Panc1 (cell line): ENCODE measurements at regions not wholly inside any gene's neighbourhood (a gene's known extent, or its start where the extent isn't known, plus 50 kb on each side); places are given as distances from the start of the nearest gene placed in this dataset.

Source experiments
- ATAC-seq: fragments of 200-7000 bp; cut with Tn5 transposase; 2 replicates; pipeline ENCODE4 v1.9.1; 2020; ENCODE audit warnings: mild to moderate bottlenecking, moderate library complexity
- BruUV-seq: library from RNA; stranded (reverse); fragments of 400-500 nt; replicated peaks from 2 replicates; lab custom pipeline; 2021; lab: Mats Ljungman, UMichigan
- CTCF ChIA-PET: fragments of 300-600 bp; sonication (Branson Sonifier 250); formaldehyde crosslinking; loops from one replicate; lab custom pipeline; 2022; ENCODE audit warnings: antibody characterized with exemption; lab: Charles Lee
- POLR2A ChIA-PET: fragments of 300-600 bp; sonication (Branson Sonifier 250); formaldehyde crosslinking; loops from one replicate; lab custom pipeline; 2022; ENCODE audit warnings: antibody characterized with exemption; lab: Charles Lee
- DNase-seq: peaks from one replicate; pipeline ENCODE4 v3.0.0-alpha.2; 2010; ENCODE audit warnings: low read depth, low spot score
- H3K27ac ChIP-seq: 2 replicates; pipeline ENCODE4 v1.5.1; 2011; ENCODE audit warnings: mild to moderate bottlenecking, low read length, inconsistent platforms
- H3K27me3 ChIP-seq: fragments of 200-500 bp; sonication (Bioruptor generic); 2 replicates; pipeline ENCODE4 v1.6.0; 2014; ENCODE audit warnings: low read length, inconsistent platforms; ENCODE audit not compliant: control insufficient read depth, insufficient read depth
- H3K36me3 ChIP-seq: fragments of 200-500 bp; sonication (Bioruptor generic); 2 replicates; pipeline ENCODE4 v1.5.1; 2014; ENCODE audit warnings: inconsistent platforms, mild to moderate bottlenecking, low read length, moderate library complexity; ENCODE audit not compliant: control insufficient read depth, insufficient read depth
- H3K4me1 ChIP-seq: 2 replicates; pipeline ENCODE4 v1.5.1; 2011; ENCODE audit warnings: inconsistent platforms, mild to moderate bottlenecking, low read length, moderate library complexity; ENCODE audit not compliant: control insufficient read depth, insufficient read depth
- H3K4me3 ChIP-seq, 2 experiments: 2 replicates each; pipeline ENCODE4 v1.5.1; 2011 to 2012; ENCODE audit warnings: low read depth in 2 of 2, low read length in 2 of 2, mild to moderate bottlenecking in 2 of 2, inconsistent platforms in 1 of 2, moderate library complexity in 1 of 2
- H3K9me3 ChIP-seq: fragments of 200-500 bp; sonication (Bioruptor generic); 2 replicates; pipeline ENCODE4 v1.5.1; 2014; ENCODE audit warnings: low read depth, mild to moderate bottlenecking, inconsistent platforms, low read length, moderate library complexity; ENCODE audit not compliant: control insufficient read depth, insufficient read depth
- POLR2AphosphoS5 ChIP-seq: IDR thresholded peaks from 2 replicates; pipeline ENCODE4 v1.6.1; 2012; ENCODE audit warnings: mild to moderate bottlenecking, low read depth, low read length, moderate library complexity
- SIN3A ChIP-seq: IDR thresholded peaks from 2 replicates; pipeline ENCODE4 v1.6.1; 2012; ENCODE audit warnings: low read depth, mild to moderate bottlenecking, low read length, moderate library complexity, borderline replicate concordance; ENCODE audit not compliant: insufficient read depth
- TCF7L2 ChIP-seq: IDR thresholded peaks from 2 replicates; pipeline ENCODE4 v1.6.1; 2011; ENCODE audit warnings: mild to moderate bottlenecking, low read depth, low read length, inconsistent platforms
- in situ Hi-C: cut with HindIII; loops from 2 replicates; pipeline ENCODE4 v1.10.0; 2016; ENCODE audit warnings: low sequenced_read_pairs, low pct_unique_long_range_greater_than_20kb
- intact Hi-C: fragments of 100-400 bp; cut with micrococcal nuclease; formaldehyde crosslinking; loops from one replicate; pipeline ENCODE4 v1.10.0; 2022; ENCODE audit not compliant: unreplicated experiment
- TF ChIP-seq, protein P1 (sequence below): fragments of 450-650 bp; IDR thresholded peaks from 2 replicates; pipeline ENCODE4 v1.5.1; 2017; ENCODE audit warnings: mild to moderate bottlenecking
- TF ChIP-seq, protein P2 (sequence below), 2 experiments: IDR thresholded peaks; 2 replicates each; pipeline ENCODE4 v1.6.1; 2011 to 2012; ENCODE audit warnings: low read depth in 2 of 2, control low read depth in 1 of 2, low read length in 1 of 2, mild to moderate bottlenecking in 1 of 2, moderate library complexity in 1 of 2; ENCODE audit not compliant: insufficient read depth in 1 of 2

DNA sequence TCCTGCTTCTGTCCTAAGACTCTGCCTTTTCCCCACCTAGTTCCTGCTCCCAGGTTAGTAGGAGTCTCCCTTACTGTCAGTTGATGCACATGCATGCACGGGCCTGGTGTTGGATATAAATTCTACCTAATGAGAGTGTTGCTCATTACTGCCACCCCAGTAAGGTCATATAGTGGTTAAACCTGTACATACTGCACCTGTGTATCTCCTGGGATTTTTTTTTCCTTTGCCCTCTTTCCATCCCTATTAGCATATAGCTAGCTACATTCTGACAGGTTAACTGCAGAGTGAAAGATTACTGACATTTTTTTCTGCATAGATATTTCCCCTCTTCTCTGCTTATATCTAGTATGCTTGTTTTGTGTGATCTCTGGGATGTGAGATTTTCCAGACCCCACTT is 201.5 kb upstream of the PIRT start:
- H3K27me3 ChIP-seq, result no peaks in the 10 kb centered on the region
- CTCF ChIA-PET, result no interaction called here
- in situ Hi-C loops, result no loop called here
- no peaks in the 10 kb centered on the region for H3K9me3 ChIP-seq
- no peaks in the 10 kb centered on the region for H3K4me1 ChIP-seq
- no peak for ATAC-seq
- no peaks in the 10 kb centered on the region for H3K36me3 ChIP-seq
- TF ChIP-seq, protein P1, sequence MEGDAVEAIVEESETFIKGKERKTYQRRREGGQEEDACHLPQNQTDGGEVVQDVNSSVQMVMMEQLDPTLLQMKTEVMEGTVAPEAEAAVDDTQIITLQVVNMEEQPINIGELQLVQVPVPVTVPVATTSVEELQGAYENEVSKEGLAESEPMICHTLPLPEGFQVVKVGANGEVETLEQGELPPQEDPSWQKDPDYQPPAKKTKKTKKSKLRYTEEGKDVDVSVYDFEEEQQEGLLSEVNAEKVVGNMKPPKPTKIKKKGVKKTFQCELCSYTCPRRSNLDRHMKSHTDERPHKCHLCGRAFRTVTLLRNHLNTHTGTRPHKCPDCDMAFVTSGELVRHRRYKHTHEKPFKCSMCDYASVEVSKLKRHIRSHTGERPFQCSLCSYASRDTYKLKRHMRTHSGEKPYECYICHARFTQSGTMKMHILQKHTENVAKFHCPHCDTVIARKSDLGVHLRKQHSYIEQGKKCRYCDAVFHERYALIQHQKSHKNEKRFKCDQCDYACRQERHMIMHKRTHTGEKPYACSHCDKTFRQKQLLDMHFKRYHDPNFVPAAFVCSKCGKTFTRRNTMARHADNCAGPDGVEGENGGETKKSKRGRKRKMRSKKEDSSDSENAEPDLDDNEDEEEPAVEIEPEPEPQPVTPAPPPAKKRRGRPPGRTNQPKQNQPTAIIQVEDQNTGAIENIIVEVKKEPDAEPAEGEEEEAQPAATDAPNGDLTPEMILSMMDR, result no peak
- no peak for TF ChIP-seq POLR2AphosphoS5
- no peak for TF ChIP-seq SIN3A
- TF ChIP-seq, protein P2, sequence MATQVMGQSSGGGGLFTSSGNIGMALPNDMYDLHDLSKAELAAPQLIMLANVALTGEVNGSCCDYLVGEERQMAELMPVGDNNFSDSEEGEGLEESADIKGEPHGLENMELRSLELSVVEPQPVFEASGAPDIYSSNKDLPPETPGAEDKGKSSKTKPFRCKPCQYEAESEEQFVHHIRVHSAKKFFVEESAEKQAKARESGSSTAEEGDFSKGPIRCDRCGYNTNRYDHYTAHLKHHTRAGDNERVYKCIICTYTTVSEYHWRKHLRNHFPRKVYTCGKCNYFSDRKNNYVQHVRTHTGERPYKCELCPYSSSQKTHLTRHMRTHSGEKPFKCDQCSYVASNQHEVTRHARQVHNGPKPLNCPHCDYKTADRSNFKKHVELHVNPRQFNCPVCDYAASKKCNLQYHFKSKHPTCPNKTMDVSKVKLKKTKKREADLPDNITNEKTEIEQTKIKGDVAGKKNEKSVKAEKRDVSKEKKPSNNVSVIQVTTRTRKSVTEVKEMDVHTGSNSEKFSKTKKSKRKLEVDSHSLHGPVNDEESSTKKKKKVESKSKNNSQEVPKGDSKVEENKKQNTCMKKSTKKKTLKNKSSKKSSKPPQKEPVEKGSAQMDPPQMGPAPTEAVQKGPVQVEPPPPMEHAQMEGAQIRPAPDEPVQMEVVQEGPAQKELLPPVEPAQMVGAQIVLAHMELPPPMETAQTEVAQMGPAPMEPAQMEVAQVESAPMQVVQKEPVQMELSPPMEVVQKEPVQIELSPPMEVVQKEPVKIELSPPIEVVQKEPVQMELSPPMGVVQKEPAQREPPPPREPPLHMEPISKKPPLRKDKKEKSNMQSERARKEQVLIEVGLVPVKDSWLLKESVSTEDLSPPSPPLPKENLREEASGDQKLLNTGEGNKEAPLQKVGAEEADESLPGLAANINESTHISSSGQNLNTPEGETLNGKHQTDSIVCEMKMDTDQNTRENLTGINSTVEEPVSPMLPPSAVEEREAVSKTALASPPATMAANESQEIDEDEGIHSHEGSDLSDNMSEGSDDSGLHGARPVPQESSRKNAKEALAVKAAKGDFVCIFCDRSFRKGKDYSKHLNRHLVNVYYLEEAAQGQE (IDR thresholded peaks at IDR 0.05; ENCODE audit: insufficient read depth in 1 of 2, low read depth in 2 of 2, low read length in 1 of 2), result no peak
- TF ChIP-seq TCF7L2, result no peak
- POLR2A ChIA-PET, result no interaction called here
- intact Hi-C loops, result no loop called here
- H3K4me3 ChIP-seq, result no peak overlapping the region
- H3K27ac ChIP-seq, result no peak overlapping the region
- no peak for DNase-seq
- no TSS peak for BruUV-seq

DNA sequence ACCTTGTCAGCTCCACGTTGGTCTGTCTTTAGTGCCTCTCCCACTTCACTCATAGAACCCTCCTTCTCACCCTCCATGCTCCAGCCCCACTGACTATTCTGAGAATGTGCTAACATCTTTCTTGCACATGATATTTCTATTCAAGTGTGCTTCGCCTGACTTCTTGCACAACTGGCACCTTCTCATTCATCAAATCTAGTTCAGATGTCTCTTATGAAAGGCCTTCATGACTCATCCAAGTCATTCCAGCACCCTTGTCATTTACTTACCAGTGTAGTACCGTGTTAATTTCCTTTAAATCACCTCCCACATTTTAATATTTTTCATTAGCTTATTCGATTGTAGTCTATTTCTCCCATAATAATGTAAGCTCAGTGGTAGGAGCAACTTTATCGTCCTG is 197.8 kb upstream of the PIRT start:
- no peak overlapping the region for H3K27ac ChIP-seq
- ChIA-PET POLR2A (no interaction called here), CTCF (no interaction called here)
- DNase-seq (no peak), ATAC-seq (no peak)
- no peaks in the 10 kb centered on the region for H3K27me3 ChIP-seq
- TF ChIP-seq, protein P1, result no peak
- TF ChIP-seq POLR2AphosphoS5 (no peak), TCF7L2 (no peak), SIN3A (no peak)
- TF ChIP-seq, protein P2 (IDR thresholded peaks at IDR 0.05; ENCODE audit: insufficient read depth in 1 of 2, low read depth in 2 of 2, low read length in 1 of 2), result no peak
- no peaks in the 10 kb centered on the region for H3K36me3 ChIP-seq
- no peak overlapping the region for H3K4me3 ChIP-seq
- intact Hi-C loops, result no loop called here
- BruUV-seq, result no TSS peak
- in situ Hi-C loops, result no loop called here
- H3K4me1 ChIP-seq, result no peaks in the 10 kb centered on the region
- H3K9me3 ChIP-seq, result no peaks in the 10 kb centered on the region
